Calu3 (cell line): ENCODE measurements at regions not wholly inside any gene's neighbourhood (a gene's known extent, or its start where the extent isn't known, plus 50 kb on each side); places are given as distances from the start of the nearest gene placed in this dataset.

Experiments used
- BruUV-seq: library from RNA; stranded (reverse); fragments of 400-500 nt; replicated peaks from 2 replicates; lab custom pipeline; 2021; lab: Mats Ljungman, UMichigan
- CTCF ChIA-PET: fragments of 300-600 bp; sonication (Branson Sonifier 250); formaldehyde crosslinking; loops from one replicate; lab custom pipeline; 2022; ENCODE audit warnings: antibody characterized with exemption; lab: Charles Lee
- DNase-seq: peaks from one replicate; pipeline ENCODE4 v3.0.0; 2022
- H3K27ac Mint-ChIP-seq: one replicate; pipeline ENCODE4 v1.8.0; 2022; ENCODE audit warnings: mixed read lengths; ENCODE audit not compliant: unreplicated experiment
- H3K27me3 Mint-ChIP-seq: one replicate; pipeline ENCODE4 v1.8.0; 2022; ENCODE audit warnings: mixed read lengths; ENCODE audit not compliant: unreplicated experiment
- H3K36me3 Mint-ChIP-seq: one replicate; pipeline ENCODE4 v1.8.0; 2022; ENCODE audit warnings: mild to moderate bottlenecking, moderate library complexity, mixed read lengths; ENCODE audit not compliant: insufficient read depth, unreplicated experiment
- H3K4me1 Mint-ChIP-seq: one replicate; pipeline ENCODE4 v1.8.0; 2022; ENCODE audit warnings: mild to moderate bottlenecking, low read depth, mixed read lengths; ENCODE audit not compliant: unreplicated experiment
- H3K4me3 Mint-ChIP-seq: one replicate; pipeline ENCODE4 v1.8.0; 2022; ENCODE audit warnings: mild to moderate bottlenecking, low read depth, moderate library complexity, mixed read lengths; ENCODE audit not compliant: unreplicated experiment
- H3K9me3 Mint-ChIP-seq: one replicate; pipeline ENCODE4 v1.8.0; 2022; ENCODE audit warnings: low read depth, mixed read lengths; ENCODE audit not compliant: unreplicated experiment
- intact Hi-C: fragments of 100-400 bp; cut with micrococcal nuclease; formaldehyde crosslinking; loops from one replicate; pipeline ENCODE4 v1.10.0; 2022; ENCODE audit not compliant: unreplicated experiment
- TF ChIP-seq, protein P1 (sequence below): fragments of 200-600 bp; IDR thresholded peaks from one replicate; pipeline ENCODE4 v1.8.0; 2022; ENCODE audit warnings: antibody characterized with exemption; ENCODE audit not compliant: unreplicated experiment

DNA sequence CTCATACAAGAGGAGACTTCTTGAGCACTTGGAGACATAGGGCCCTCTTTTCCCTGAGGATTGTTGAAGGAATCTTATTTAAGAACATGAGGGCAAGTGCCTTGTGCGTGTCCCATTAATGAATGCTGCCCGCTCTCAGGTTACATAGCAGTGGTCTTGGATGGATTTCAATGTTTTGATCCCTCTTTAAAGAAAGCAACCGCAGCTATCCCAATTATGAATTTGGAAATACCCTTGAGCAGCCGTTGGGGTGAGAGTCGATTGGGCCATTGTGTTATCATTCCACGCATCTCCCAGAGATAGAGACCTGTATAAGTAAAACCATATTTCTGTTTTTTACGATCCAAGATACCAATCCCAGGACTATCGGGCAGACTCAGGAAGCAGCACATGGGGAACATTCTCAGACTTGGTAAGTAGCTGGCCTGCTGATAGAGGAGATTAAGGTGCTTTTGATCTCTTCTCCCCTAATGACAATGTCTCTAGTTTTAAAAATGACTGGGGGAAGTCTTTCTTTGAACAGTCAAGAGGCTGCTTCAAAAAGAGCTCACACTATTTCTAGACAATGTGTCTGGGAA lies 145.3 kb downstream of the MACROH2A1 start:
- CTCF ChIA-PET = interaction anchor here (1.2 kb wide), 1 partner anchor 16 kb away, joined by 4 read pairs; no protein-coding TSS in a partner anchor
- Mint-ChIP-seq H3K4me1 (no peaks in the 10 kb centered on the region), H3K27ac (no peak overlapping the region), H3K4me3 (no peak overlapping the region), H3K36me3 (no peaks in the 10 kb centered on the region), H3K9me3 (no peaks in the 10 kb centered on the region), H3K27me3 (no peaks in the 10 kb centered on the region)
- no peak for DNase-seq
- TF ChIP-seq, protein P1, sequence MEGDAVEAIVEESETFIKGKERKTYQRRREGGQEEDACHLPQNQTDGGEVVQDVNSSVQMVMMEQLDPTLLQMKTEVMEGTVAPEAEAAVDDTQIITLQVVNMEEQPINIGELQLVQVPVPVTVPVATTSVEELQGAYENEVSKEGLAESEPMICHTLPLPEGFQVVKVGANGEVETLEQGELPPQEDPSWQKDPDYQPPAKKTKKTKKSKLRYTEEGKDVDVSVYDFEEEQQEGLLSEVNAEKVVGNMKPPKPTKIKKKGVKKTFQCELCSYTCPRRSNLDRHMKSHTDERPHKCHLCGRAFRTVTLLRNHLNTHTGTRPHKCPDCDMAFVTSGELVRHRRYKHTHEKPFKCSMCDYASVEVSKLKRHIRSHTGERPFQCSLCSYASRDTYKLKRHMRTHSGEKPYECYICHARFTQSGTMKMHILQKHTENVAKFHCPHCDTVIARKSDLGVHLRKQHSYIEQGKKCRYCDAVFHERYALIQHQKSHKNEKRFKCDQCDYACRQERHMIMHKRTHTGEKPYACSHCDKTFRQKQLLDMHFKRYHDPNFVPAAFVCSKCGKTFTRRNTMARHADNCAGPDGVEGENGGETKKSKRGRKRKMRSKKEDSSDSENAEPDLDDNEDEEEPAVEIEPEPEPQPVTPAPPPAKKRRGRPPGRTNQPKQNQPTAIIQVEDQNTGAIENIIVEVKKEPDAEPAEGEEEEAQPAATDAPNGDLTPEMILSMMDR = no peak
- intact Hi-C loops = no loop called here
- no TSS peak for BruUV-seq

DNA sequence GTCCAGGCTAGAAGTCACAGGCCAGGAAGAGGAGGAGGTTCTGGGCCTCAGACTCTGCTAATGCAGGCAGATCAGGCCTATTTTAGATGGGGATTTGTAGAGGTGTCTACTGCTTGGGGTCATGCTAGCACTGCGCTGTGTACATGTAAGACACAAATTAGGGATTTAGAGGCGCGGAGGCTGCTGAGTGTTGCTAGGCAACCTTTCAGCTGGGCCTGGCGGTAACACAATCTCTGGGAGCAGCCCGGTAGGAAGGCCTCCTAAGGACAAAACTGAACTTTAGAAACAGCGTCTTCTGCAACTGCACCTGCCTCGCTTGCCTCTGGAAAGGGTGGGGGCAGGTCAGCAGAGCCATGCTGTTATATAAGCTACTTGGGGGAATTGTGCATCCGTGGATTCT lies 147.9 kb downstream of the MACROH2A1 start:
- TF ChIP-seq, protein P1 = no peak
- no peaks in the 10 kb centered on the region for H3K9me3 Mint-ChIP-seq
- H3K4me1 Mint-ChIP-seq = peaks cover 16% of the 10 kb centered on the region
- H3K27me3 Mint-ChIP-seq = no peaks in the 10 kb centered on the region
- no peaks in the 10 kb centered on the region for H3K36me3 Mint-ChIP-seq
- no TSS peak for BruUV-seq
- no peak for DNase-seq
- no peak overlapping the region for H3K4me3 Mint-ChIP-seq
- intact Hi-C loops = no loop called here
- CTCF ChIA-PET = no interaction called here
- no peak overlapping the region for H3K27ac Mint-ChIP-seq

DNA sequence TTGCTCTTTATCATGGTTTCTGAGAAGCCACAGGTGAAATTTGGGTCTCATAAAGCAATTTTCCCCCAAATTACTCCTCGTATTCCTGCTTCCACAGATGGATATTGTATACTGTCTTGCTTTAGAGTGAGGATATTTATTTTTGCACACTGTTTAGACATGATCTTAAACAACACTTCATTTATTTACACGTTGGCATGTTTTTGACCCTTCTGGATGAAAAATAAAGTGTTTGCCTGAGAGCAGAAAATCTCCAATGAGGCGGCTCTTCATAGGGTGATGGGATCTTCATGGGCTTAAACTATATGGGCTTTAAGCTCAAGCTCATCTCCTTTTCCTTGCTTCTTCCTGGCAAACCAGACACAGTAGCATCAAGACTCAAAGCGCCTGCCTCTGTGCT lies 148.4 kb downstream of the MACROH2A1 start:
- Mint-ChIP-seq H3K9me3 (no peaks in the 10 kb centered on the region), H3K4me1 (peaks cover 20% of the 10 kb centered on the region), H3K27ac (no peak overlapping the region), H3K4me3 (no peak overlapping the region), H3K27me3 (no peaks in the 10 kb centered on the region), H3K36me3 (no peaks in the 10 kb centered on the region)
- TF ChIP-seq, protein P1 = no peak
- CTCF ChIA-PET = no interaction called here
- DNase-seq = no peak
- no TSS peak for BruUV-seq
- intact Hi-C loops = no loop called here

DNA sequence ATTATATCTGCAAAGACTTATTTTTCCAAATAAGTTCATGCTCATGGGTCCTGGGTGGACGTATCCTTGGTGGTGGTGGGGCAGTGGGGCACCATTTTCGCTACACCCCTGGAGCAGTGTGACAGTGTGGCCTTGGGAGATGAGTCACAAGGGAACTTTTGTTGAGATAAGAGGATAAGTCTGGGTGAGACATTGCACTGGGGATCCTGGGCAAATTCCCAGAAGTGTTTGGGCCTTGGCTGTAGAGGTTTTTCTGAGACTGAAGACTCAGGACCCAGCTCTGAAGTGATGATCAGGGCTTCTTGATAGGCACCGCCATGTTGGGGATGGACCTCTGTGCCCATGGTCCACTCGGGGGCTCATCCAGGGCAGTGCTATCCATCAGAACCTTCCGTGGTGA lies 149.4 kb downstream of the MACROH2A1 start:
- no peak overlapping the region for H3K27ac Mint-ChIP-seq
- CTCF ChIA-PET = no interaction called here
- H3K27me3 Mint-ChIP-seq = no peaks in the 10 kb centered on the region
- intact Hi-C loops = loop anchor here (5.0 kb wide), 1 partner anchor 78 kb away; no protein-coding TSS in a partner anchor
- H3K9me3 Mint-ChIP-seq = no peaks in the 10 kb centered on the region
- no peak overlapping the region for H3K4me3 Mint-ChIP-seq
- TF ChIP-seq, protein P1 = no peak
- H3K4me1 Mint-ChIP-seq = peaks cover 23% of the 10 kb centered on the region
- H3K36me3 Mint-ChIP-seq = no peaks in the 10 kb centered on the region
- no TSS peak for BruUV-seq
- no peak for DNase-seq
